GM21360 (cell line): ENCODE measurements at regions not wholly inside any gene's neighbourhood (a gene's known extent, or its start where the extent isn't known, plus 50 kb on each side); places are given as distances from the start of the nearest gene placed in this dataset.
"Not testable (repeated sequence)": the region's sequence is repeated elsewhere in the genome, so short reads cannot be mapped to it uniquely, and the experiment has no call there.

Experiments
- ATAC-seq: cut with Tn5 transposase; IDR thresholded peaks from one replicate; pipeline ENCODE4 v1.9.1; 2021; ENCODE audit warnings: mild to moderate bottlenecking, moderate library complexity; ENCODE audit not compliant: unreplicated experiment

- ATAC-seq, result no peak
Observed at GRCh38 chr2:117179405-117179804, 635.1 kb upstream of the DDX18 start.

GRCh38 chr2:117190856-117191559 is 623.5 kb upstream of the DDX18 start:
- ATAC-seq, result no peak

GRCh38 chr2:117195381-117195780 is 619.1 kb upstream of the DDX18 start:
- no peak for ATAC-seq

- ATAC-seq, result no peak
Observed at GRCh38 chr2:117199511-117199910, 615.0 kb upstream of the DDX18 start.

- ATAC-seq, result no peak
Observed at GRCh38 chr2:117212562-117212961, 601.9 kb upstream of the DDX18 start.

- no peak for ATAC-seq
Observed at GRCh38 chr2:117217145-117217544, 597.3 kb upstream of the DDX18 start.

- ATAC-seq, result no peak
Observed at GRCh38 chr2:117222809-117223208, 591.7 kb upstream of the DDX18 start.

- ATAC-seq, result no peak
Observed at GRCh38 chr2:117232305-117232704, 582.2 kb upstream of the DDX18 start.

- ATAC-seq, result no peak
Observed at GRCh38 chr2:117257362-117257761, 557.1 kb upstream of the DDX18 start.

- no peak for ATAC-seq
Observed at GRCh38 chr2:117269574-117269973, 544.9 kb upstream of the DDX18 start.

- ATAC-seq, result no peak
Observed at GRCh38 chr2:117271631-117272030, 542.9 kb upstream of the DDX18 start.

GRCh38 chr2:117273009-117273671 is 541.4 kb upstream of the DDX18 start:
- no peak for ATAC-seq

- ATAC-seq, result no peak
Observed at GRCh38 chr2:117293012-117293411, 521.5 kb upstream of the DDX18 start.

GRCh38 chr2:117299451-117299850 is 515.0 kb upstream of the DDX18 start:
- ATAC-seq, result no peak

- ATAC-seq, result no peak
Observed at GRCh38 chr2:117308861-117309770, 505.4 kb upstream of the DDX18 start.

- no peak for ATAC-seq
Observed at GRCh38 chr2:117321816-117322215, 492.7 kb upstream of the DDX18 start.

- no peak for ATAC-seq
Observed at GRCh38 chr2:117323331-117323730, 491.2 kb upstream of the DDX18 start.

GRCh38 chr2:117330641-117331040 is 483.9 kb upstream of the DDX18 start:
- ATAC-seq, result no peak

GRCh38 chr2:117335967-117336366 is 478.5 kb upstream of the DDX18 start:
- ATAC-seq, result no peak

GRCh38 chr2:117336496-117336895 is 478.0 kb upstream of the DDX18 start:
- no peak for ATAC-seq

- ATAC-seq, result not testable (repeated sequence)
Observed at GRCh38 chr2:117337981-117338380, 476.5 kb upstream of the DDX18 start.

- no peak for ATAC-seq
Observed at GRCh38 chr2:117339980-117340379, 474.5 kb upstream of the DDX18 start.
